Activated CD4-positive, alpha-beta memory T cell treated with anti-CD3 and anti-CD28 coated beads for 36 hours (primary cell): ENCODE measurements at regions not wholly inside any gene's neighbourhood (a gene's known extent, or its start where the extent isn't known, plus 50 kb on each side); places are given as distances from the start of the nearest gene placed in this dataset.

Source experiments
- CTCF ChIA-PET: fragments of 350-600 bp; sonication (Branson Sonifier 250); formaldehyde crosslinking; loops from one replicate; lab custom pipeline; 2021; ENCODE audit warnings: antibody characterized with exemption, inconsistent platforms; lab: Charles Lee
- POLR2A ChIA-PET: fragments of 350-600 bp; sonication (Branson Sonifier 250); formaldehyde crosslinking; loops from one replicate; lab custom pipeline; 2021; ENCODE audit warnings: antibody characterized with exemption; lab: Charles Lee
- DNase-seq: peaks from one replicate; pipeline ENCODE4 v3.0.0-alpha.2; 2020
- H3K27ac Mint-ChIP-seq: one replicate; pipeline ENCODE4 v1.8.0; 2021; ENCODE audit warnings: mixed read lengths
- H3K27me3 Mint-ChIP-seq: one replicate; pipeline ENCODE4 v1.8.0; 2021; ENCODE audit warnings: mixed read lengths
- H3K36me3 Mint-ChIP-seq: one replicate; pipeline ENCODE4 v1.8.0; 2021; ENCODE audit warnings: mixed read lengths
- H3K4me1 Mint-ChIP-seq: one replicate; pipeline ENCODE4 v1.8.0; 2021; ENCODE audit warnings: low read depth, mixed read lengths
- H3K4me3 Mint-ChIP-seq: one replicate; pipeline ENCODE4 v1.8.0; 2021; ENCODE audit warnings: mild to moderate bottlenecking, mixed read lengths
- H3K9me3 Mint-ChIP-seq: one replicate; pipeline ENCODE4 v1.8.0; 2021; ENCODE audit warnings: mixed read lengths
- intact Hi-C: fragments of 100-400 bp; cut with micrococcal nuclease; formaldehyde crosslinking; loops from one replicate; pipeline ENCODE4 v1.15.1; 2023

- CTCF ChIA-PET: no interaction called here
Measured at GRCh38 chrY:17018126-17018525, 861.9 kb downstream of the CDY2B start.

DNA sequence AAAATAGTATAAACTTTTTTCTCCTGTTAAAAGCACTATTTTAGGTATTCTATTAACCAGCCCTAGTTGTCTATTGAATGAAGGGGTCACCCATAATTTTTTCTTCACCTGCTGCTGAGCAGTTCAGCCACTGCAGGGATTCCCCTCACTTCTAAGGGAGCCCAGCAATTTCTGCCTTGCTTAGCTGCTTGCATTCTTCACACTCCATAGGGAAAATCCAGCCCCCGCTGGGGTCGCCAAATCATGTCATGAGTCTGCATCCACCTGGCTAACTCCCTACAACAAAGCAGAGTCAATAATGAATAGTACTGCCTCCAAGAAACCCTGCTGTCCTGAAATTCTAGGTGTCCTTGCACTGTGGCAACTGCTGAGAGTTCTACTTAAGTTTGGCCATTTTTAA lies 886.5 kb downstream of the CDY2B start:
- Mint-ChIP-seq H3K4me3 (no peak overlapping the region), H3K27ac (no peak overlapping the region), H3K27me3 (no peaks in the 10 kb centered on the region), H3K36me3 (no peaks in the 10 kb centered on the region), H3K9me3 (peaks cover 4% of the 10 kb centered on the region), H3K4me1 (no peaks in the 10 kb centered on the region)
- ChIA-PET CTCF (no interaction called here), POLR2A (no interaction called here)
- DNase-seq: no peak
- intact Hi-C loops: no loop called here

More at GRCh38 chrY:17018126-17018525, 861.9 kb downstream of the CDY2B start:
- Mint-ChIP-seq H3K36me3 (no peaks in the 10 kb centered on the region), H3K4me3 (no peak overlapping the region), H3K4me1 (no peaks in the 10 kb centered on the region), H3K27me3 (no peaks in the 10 kb centered on the region), H3K9me3 (peaks cover 2% of the 10 kb centered on the region), H3K27ac (no peak overlapping the region)
- no peak for DNase-seq
- intact Hi-C loops: no loop called here
- POLR2A ChIA-PET: no interaction called here

DNA sequence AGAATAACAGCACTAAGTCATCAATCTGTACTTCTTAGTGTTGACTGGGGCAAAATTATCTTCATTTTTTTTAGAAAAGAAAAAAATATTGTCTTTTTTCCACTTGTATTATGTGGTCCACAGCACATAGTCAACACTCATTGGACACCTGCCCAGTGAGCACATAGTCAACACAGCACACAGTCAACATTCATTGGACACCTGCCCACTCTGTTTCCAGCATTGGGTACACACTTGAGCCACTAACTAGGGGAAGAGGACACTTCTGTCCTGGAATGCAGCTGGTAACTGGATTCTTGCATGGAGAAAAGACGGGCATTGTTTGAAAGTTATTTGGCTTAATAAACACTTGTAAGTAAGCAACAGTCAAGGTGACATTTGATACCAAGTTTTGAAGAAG lies 898.2 kb downstream of the CDY2B start:
- CTCF ChIA-PET: no interaction called here
- Mint-ChIP-seq H3K27ac (no peak overlapping the region), H3K36me3 (no peaks in the 10 kb centered on the region), H3K9me3 (peaks cover 12% of the 10 kb centered on the region), H3K4me1 (no peaks in the 10 kb centered on the region), H3K4me3 (no peak overlapping the region), H3K27me3 (no peaks in the 10 kb centered on the region)
- intact Hi-C loops: no loop called here
- POLR2A ChIA-PET: no interaction called here
- DNase-seq: no peak

- Mint-ChIP-seq H3K27ac (no peak overlapping the region), H3K36me3 (no peaks in the 10 kb centered on the region), H3K27me3 (no peaks in the 10 kb centered on the region), H3K4me1 (no peaks in the 10 kb centered on the region), H3K4me3 (no peak overlapping the region), H3K9me3 (no peaks in the 10 kb centered on the region)
- no peak for DNase-seq
- CTCF ChIA-PET: no interaction called here
- intact Hi-C loops: no loop called here
- POLR2A ChIA-PET: no interaction called here
Measured at GRCh38 chrY:16959071-16959470, 920.9 kb downstream of the CDY2B start.

GRCh38 chrY:16947221-16947620 lies 932.8 kb downstream of the CDY2B start:
- no peak overlapping the region for H3K4me3 Mint-ChIP-seq
- intact Hi-C loops: no loop called here
- POLR2A ChIA-PET: no interaction called here
- no peaks in the 10 kb centered on the region for H3K27me3 Mint-ChIP-seq
- H3K4me1 Mint-ChIP-seq: no peaks in the 10 kb centered on the region
- H3K27ac Mint-ChIP-seq: no peak overlapping the region
- H3K36me3 Mint-ChIP-seq: no peaks in the 10 kb centered on the region
- no peaks in the 10 kb centered on the region for H3K9me3 Mint-ChIP-seq
- no peak for DNase-seq
- CTCF ChIA-PET: no interaction called here
